Epithelial cell of proximal tubule (primary cell): ENCODE measurements at regions not wholly inside any gene's neighbourhood (a gene's known extent, or its start where the extent isn't known, plus 50 kb on each side); places are given as distances from the start of the nearest gene placed in this dataset.

Source experiments
- DNase-seq: peaks from one replicate; pipeline ENCODE4 v3.0.0-alpha.2; 2011; ENCODE audit warnings: low read depth
- H3K4me3 ChIP-seq: 2 replicates; pipeline ENCODE4 v1.5.1; 2011; ENCODE audit warnings: low read depth, mild to moderate bottlenecking, low read length
- CTCF ChIP-seq: conservative IDR thresholded peaks from 2 replicates; pipeline ENCODE4 v1.5.1; 2012; ENCODE audit warnings: low read depth, mild to moderate bottlenecking, low read length

- no peak for DNase-seq
- TF ChIP-seq CTCF, result no peak
- no peak overlapping the region for H3K4me3 ChIP-seq
Observed at GRCh38 chr6:19303383-19303782, 533.8 kb upstream of the ID4 start.

- no peak for TF ChIP-seq CTCF
- no peak for DNase-seq
- H3K4me3 ChIP-seq, result no peak overlapping the region
Observed at GRCh38 chr6:19309661-19310060, 527.5 kb upstream of the ID4 start.

DNA sequence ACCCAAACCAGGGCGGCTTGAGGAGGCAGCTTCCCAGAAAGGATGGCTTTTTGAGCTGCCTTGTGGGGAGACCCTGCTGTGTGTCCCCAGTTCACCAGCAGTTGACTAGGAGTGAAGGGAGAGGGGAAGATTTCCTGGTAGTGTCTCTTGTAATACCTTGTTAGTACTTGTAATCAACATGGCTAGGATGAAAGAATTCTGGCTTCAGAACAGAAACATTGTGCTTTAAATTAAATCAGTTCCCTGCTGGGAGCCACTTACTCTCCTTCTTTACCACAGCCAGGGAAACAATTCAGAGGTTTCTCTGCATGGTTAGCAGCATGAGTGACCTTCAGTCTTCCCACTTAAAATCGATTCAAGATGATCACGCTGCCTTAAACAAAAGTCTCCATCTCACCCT, 525.4 kb upstream of the ID4 start:
- no peak overlapping the region for H3K4me3 ChIP-seq
- no peak for TF ChIP-seq CTCF
- no peak for DNase-seq

DNA sequence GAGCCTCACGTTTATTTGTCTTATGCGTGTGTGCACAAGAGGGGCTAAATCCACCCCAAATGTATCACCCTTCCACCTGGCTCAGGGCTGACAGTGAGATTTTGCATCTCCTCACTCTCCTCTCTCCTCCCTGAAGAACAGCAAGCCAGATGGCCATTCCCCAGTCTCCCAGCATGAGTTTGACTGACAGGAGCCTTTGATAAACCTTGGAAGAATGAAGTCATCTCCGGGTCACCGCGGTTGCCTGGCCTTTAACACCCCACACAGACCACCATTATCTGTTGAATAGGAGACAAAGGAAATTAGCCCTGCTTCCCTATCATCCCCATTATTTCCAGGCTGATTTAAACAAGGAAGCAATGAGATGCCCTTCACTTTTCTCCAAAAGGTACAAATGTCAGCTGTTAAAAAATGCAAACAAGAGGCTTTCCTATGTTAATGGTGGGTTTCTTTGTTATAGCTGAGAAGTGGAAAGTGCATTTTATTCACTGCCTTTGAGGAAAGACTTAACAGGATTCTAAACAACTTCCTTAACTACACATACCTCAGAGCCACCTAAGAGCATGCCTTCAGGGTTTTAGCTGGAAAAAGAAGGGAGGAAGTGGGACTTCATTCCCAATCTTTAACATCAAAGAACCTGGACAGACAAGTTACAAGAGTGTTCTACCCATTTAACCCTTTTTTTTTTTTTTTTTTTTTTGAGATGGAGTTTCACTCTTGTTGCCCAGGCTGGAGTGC, 524.8 kb upstream of the ID4 start:
- TF ChIP-seq CTCF, result no peak
- DNase-seq, result no peak
- no peak overlapping the region for H3K4me3 ChIP-seq

DNA sequence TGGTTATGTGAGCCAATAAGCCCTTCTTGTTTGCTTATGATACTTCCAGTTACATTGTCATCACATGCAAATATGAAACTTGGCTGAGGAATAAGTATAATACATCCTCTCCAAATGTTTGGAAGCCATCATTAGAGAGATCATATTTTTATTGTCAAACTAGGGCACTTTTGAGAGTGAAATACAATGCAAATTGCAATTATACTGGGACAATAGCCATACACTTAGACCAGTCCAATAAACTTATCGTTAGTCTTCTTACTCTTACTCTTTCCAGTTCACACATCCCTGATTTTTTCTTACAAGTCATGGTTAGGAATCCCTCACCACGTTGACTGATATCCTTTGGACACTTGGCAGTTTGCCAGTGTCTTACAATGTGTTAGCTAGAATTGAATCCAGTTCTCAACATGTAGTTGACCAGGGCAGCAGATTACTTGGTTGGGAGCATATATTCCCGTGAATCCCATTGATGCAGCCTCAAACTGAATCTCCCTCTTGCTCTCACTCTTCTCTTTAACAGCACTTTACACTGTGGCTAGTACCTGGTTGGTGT, 519.7 kb upstream of the ID4 start:
- no peak for DNase-seq
- no peak for TF ChIP-seq CTCF
- H3K4me3 ChIP-seq, result no peak overlapping the region

- no peak for TF ChIP-seq CTCF
- DNase-seq, result no peak
- no peak overlapping the region for H3K4me3 ChIP-seq
Observed at GRCh38 chr6:19319005-19319404, 518.2 kb upstream of the ID4 start.

DNA sequence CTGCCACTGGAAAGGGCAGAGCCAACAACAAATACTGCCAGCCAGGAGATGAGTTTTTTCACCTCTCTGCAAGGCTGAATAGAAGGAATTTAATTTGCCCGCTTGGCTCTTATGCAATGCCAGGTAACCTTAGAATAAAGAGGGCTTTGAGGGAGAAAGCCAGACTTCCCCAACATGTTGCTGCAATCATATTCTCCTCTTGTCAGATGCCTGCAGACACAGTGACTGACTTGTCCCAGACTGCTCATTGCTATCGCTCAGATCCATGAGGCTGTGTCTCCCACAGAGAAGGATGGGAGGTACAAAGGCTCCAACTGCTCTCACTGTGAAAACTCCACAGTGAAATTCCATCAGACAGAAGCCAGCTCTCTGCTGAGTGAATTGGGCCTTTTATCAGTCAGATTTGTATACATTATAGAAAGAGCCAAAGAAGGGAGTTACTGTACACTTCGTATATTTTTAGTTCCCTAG, 517.0 kb upstream of the ID4 start:
- no peak for TF ChIP-seq CTCF
- no peak overlapping the region for H3K4me3 ChIP-seq
- DNase-seq, result no peak
